GM12878 (cell line): ENCODE measurements at regions not wholly inside any gene's neighbourhood (a gene's known extent, or its start where the extent isn't known, plus 50 kb on each side); places are given as distances from the start of the nearest gene placed in this dataset.

ENCODE experiments used
- ATAC-seq: fragments of 200-7000 bp; cut with Tn5 transposase; 3 replicates; pipeline ENCODE4 v1.9.1; 2020; ENCODE audit warnings: mild to moderate bottlenecking, moderate library complexity
- BruUV-seq: library from RNA; stranded (reverse); fragments of 400-500 nt; replicated peaks from 2 replicates; lab custom pipeline; 2021; lab: Mats Ljungman, UMichigan
- CTCF ChIA-PET: fragments of 300-600 bp; sonication (Branson Sonifier 250); formaldehyde crosslinking; extraction: SDS; loops from one replicate; lab custom pipeline; 2021; ENCODE audit warnings: inconsistent platforms; lab: Yijun Ruan, JAX
- POLR2A ChIA-PET: fragments of 350-600 bp; formaldehyde crosslinking; extraction: SDS; loops from one replicate; lab custom pipeline; 2021; ENCODE audit warnings: inconsistent platforms; lab: Charles Lee
- RAD21 ChIA-PET: fragments of 300-600 bp; sonication (Branson Sonifier 250); formaldehyde crosslinking; loops from one replicate; lab custom pipeline; 2023; ENCODE audit warnings: antibody characterized with exemption; ENCODE audit not compliant: unreplicated experiment; lab: Charles Lee
- SMC1A ChIA-PET: fragments of 300-600 bp; sonication (Branson Sonifier 250); formaldehyde crosslinking; loops from one replicate; lab custom pipeline; 2023; ENCODE audit not compliant: unreplicated experiment, uncharacterized antibody; lab: Charles Lee
- DNase-seq: peaks from one replicate; pipeline ENCODE4 v3.0.0-alpha.2; 2011; ENCODE audit warnings: low read depth, low spot score
- FAIRE-seq: peaks from 3 replicates; lab custom pipeline; 2011; peaks lifted over from hg19 to GRCh38; lab: Jason Lieb, UNC
- H2AFZ ChIP-seq: 2 replicates; pipeline ENCODE4 v1.6.0; 2011; ENCODE audit warnings: low read depth, low read length, control low read depth; ENCODE audit not compliant: control insufficient read depth
- H3K27ac ChIP-seq: 2 replicates; pipeline ENCODE4 v1.5.1; 2011; ENCODE audit warnings: control low read depth; ENCODE audit not compliant: control insufficient read depth, insufficient read depth
- H3K27me3 ChIP-seq, 2 experiments: replicated peaks in 1 of 2; 2 replicates each; pipeline versions ENCODE4 v1.6.0 to v1.6.1; 2011; ENCODE audit warnings: low read length in 1 of 2; ENCODE audit not compliant: control insufficient read depth in 2 of 2, insufficient read depth in 2 of 2
- H3K36me3 ChIP-seq, 2 experiments: 2 replicates each; pipeline ENCODE4 v1.5.1; 2011; ENCODE audit warnings: low read length in 1 of 2; ENCODE audit not compliant: control insufficient read depth in 2 of 2, insufficient read depth in 2 of 2
- H3K4me1 ChIP-seq: 2 replicates; pipeline ENCODE4 v1.6.1; 2011; ENCODE audit warnings: mild to moderate bottlenecking, low read length, moderate library complexity, mixed read lengths; ENCODE audit not compliant: control insufficient read depth, insufficient read depth
- H3K4me2 ChIP-seq: 2 replicates; pipeline ENCODE4 v1.6.0; 2011; ENCODE audit warnings: control low read depth; ENCODE audit not compliant: control insufficient read depth, insufficient read depth
- H3K4me3 ChIP-seq: fragments of 200-600 bp; sonication (generic); 2 replicates; pipeline ENCODE4 v1.5.1; 2016
- H3K79me2 ChIP-seq: 2 replicates; pipeline ENCODE4 v1.6.0; 2011; ENCODE audit warnings: low read length; ENCODE audit not compliant: control insufficient read depth, insufficient read depth
- H3K9ac ChIP-seq: 2 replicates; pipeline ENCODE4 v1.8.0; 2011; ENCODE audit warnings: low read length, control low read depth, mixed read lengths; ENCODE audit not compliant: control insufficient read depth, insufficient read depth
- H3K9me3 ChIP-seq: replicated peaks from 3 replicates; pipeline ENCODE4 v1.5.1; 2011; ENCODE audit warnings: mild to moderate bottlenecking, low read length; ENCODE audit not compliant: control insufficient read depth, insufficient read depth
- H4K20me1 ChIP-seq: 2 replicates; pipeline ENCODE4 v1.6.0; 2011; ENCODE audit not compliant: control insufficient read depth, insufficient read depth
- CHD1 ChIP-seq: IDR thresholded peaks from 2 replicates; pipeline ENCODE4 v1.6.1; 2012; ENCODE audit warnings: low read depth, low read length, improper control_type of control experiment
- FOS ChIP-seq: IDR thresholded peaks from 3 replicates; pipeline ENCODE4 v1.6.1; 2011; ENCODE audit warnings: borderline replicate concordance; ENCODE audit not compliant: insufficient read length; ENCODE audit errors: extremely low read depth
- GABPA ChIP-seq: IDR thresholded peaks from 2 replicates; pipeline ENCODE4 v1.6.1; 2014; ENCODE audit warnings: antibody characterized with exemption, low read depth, mild to moderate bottlenecking, inconsistent platforms
- HDAC6 ChIP-seq: fragments of 200-600 bp; sonication (generic); IDR thresholded peaks from one replicate; pipeline ENCODE4 v1.8.0; 2017; ENCODE audit warnings: antibody characterized with exemption; ENCODE audit not compliant: unreplicated experiment
- HSF1 ChIP-seq: fragments of 150-350 bp; IDR thresholded peaks from 2 replicates; pipeline ENCODE4 v1.6.1; 2014; ENCODE audit warnings: mild to moderate bottlenecking, low read depth, low read length
- IKZF2 ChIP-seq, 2 experiments: fragments of 450-650 bp; IDR thresholded peaks; 2 replicates each; pipeline ENCODE4 v1.6.1; 2017; ENCODE audit warnings: mild to moderate bottlenecking in 2 of 2, moderate library complexity in 2 of 2
- KDM1A ChIP-seq: fragments of 200-600 bp; sonication (generic); IDR thresholded peaks from 2 replicates; pipeline ENCODE4 v1.6.1; 2016; ENCODE audit warnings: borderline replicate concordance
- MYC ChIP-seq: IDR thresholded peaks from 2 replicates; pipeline ENCODE4 v1.6.1; 2011; ENCODE audit warnings: mild to moderate bottlenecking, low read length, moderate library complexity, inconsistent platforms; ENCODE audit not compliant: insufficient read depth, insufficient replicate concordance, insufficient read length, severe bottlenecking
- NFIC ChIP-seq: IDR thresholded peaks from 2 replicates; pipeline ENCODE4 v1.6.1; 2012; ENCODE audit warnings: low read depth, mild to moderate bottlenecking, inconsistent platforms, low read length, moderate library complexity
- NR2C2 ChIP-seq: IDR thresholded peaks from 2 replicates; pipeline ENCODE4 v1.6.1; 2011; ENCODE audit warnings: borderline replicate concordance, low read depth; ENCODE audit not compliant: control insufficient read depth, insufficient read length
- SIX5 ChIP-seq: IDR thresholded peaks from 2 replicates; pipeline ENCODE4 v1.6.1; 2011; ENCODE audit warnings: mild to moderate bottlenecking, low read depth, low read length, moderate library complexity; ENCODE audit not compliant: severe bottlenecking
- SMAD5 ChIP-seq: IDR thresholded peaks from 2 replicates; pipeline ENCODE4 v1.6.1; 2016; ENCODE audit warnings: antibody characterized with exemption, low read depth
- SP1 ChIP-seq: IDR thresholded peaks from one replicate; pipeline ENCODE4 v1.6.1; 2011; ENCODE audit warnings: low read depth, low read length
- STAT3 ChIP-seq: IDR thresholded peaks from 2 replicates; pipeline ENCODE4 v1.6.1; 2011; ENCODE audit warnings: low read depth, low read length, improper control_type of control experiment
- SUPT20H ChIP-seq: IDR thresholded peaks from 2 replicates; pipeline ENCODE4 v1.6.1; 2011; ENCODE audit warnings: low read depth, mild to moderate bottlenecking, low read length, moderate library complexity, borderline replicate concordance; ENCODE audit not compliant: control insufficient read depth
- SUZ12 ChIP-seq: fragments of 200-600 bp; sonication (generic); IDR thresholded peaks from one replicate; pipeline ENCODE4 v1.6.1; 2018; ENCODE audit warnings: antibody characterized with exemption, mild to moderate bottlenecking; ENCODE audit not compliant: unreplicated experiment
- ZBTB11 ChIP-seq: fragments of 450-650 bp; formaldehyde crosslinking; IDR thresholded peaks from 2 replicates; pipeline ENCODE4 v1.5.0; 2022; ENCODE audit warnings: mild to moderate bottlenecking, missing genetic modification characterization
- WGBS: methylation state at CpG from one replicate; pipeline ENCODE4 v1.1.6; 2016; ENCODE audit warnings: low lambda C conversion rate; ENCODE audit not compliant: insufficient replicate concordance, insufficient coverage; ENCODE audit errors: missing lambda C conversion rate; 5-methylcytosine and 5-hydroxymethylcytosine counted together
- in situ Hi-C: fragments of 300-500 bp; cut with MboI; formaldehyde crosslinking; loops from 9 replicates; pipeline ENCODE4 v1.14.3; 2018; ENCODE audit warnings: mixed read lengths
- intact Hi-C: fragments of 100-400 bp; cut with micrococcal nuclease; formaldehyde crosslinking; loops from one replicate; pipeline ENCODE4 v1.14.2; 2022; ENCODE audit not compliant: unreplicated experiment

GRCh38 chr1:37315371-37315846 is 159.0 kb upstream of the ZC3H12A start (continued):
- no peak for TF ChIP-seq SMAD5
- no peak for TF ChIP-seq ZBTB11 (CRISPR knock-in tag)
- no peak for TF ChIP-seq HSF1
- no peak for TF ChIP-seq FOS
- TF ChIP-seq CHD1 = no peak
- TF ChIP-seq, all 136 proteins: peak for 0

- H3K4me3 ChIP-seq = no peak overlapping the region
- WGBS = 19% methylated on average over 35 of the region's 35 CpGs
- H3K4me2 ChIP-seq = no peak overlapping the region
- no peaks in the 10 kb centered on the region for H3K9me3 ChIP-seq
- H3K4me1 ChIP-seq = no peaks in the 10 kb centered on the region
- DNase-seq = no peak
- no peak overlapping the region for H3K27ac ChIP-seq
- FAIRE-seq = no peak
- intact Hi-C loops = no loop called here
- no peak overlapping the region for H3K9ac ChIP-seq
- TF ChIP-seq NR2C2 (no peak), MYC (no peak), SUPT20H (no peak), SP1 (no peak), IKZF2 (IDR thresholded peaks at IDR 0.05) (no peak), GABPA (no peak), HDAC6 (no peak), NFIC (no peak), SIX5 (no peak), KDM1A (no peak), SUZ12 (no peak), STAT3 (no peak)
- no TSS peak for BruUV-seq
- ChIA-PET CTCF (no interaction called here), RAD21 (interaction anchor here (1.4 kb wide), 1 partner anchor 24 kb away, joined by 3 read pairs; no protein-coding TSS in a partner anchor), POLR2A (no interaction called here), SMC1A (interaction anchor here (0.9 kb wide), 1 partner anchor 70 kb away, joined by 3 read pairs; no protein-coding TSS in a partner anchor)
- no peaks in the 10 kb centered on the region for H4K20me1 ChIP-seq
- no peaks in the 10 kb centered on the region for H3K36me3 ChIP-seq
- no peak for ATAC-seq
- no peak overlapping the region for H2AFZ ChIP-seq
- peaks cover 4 to 14% of the 10 kb centered on the region in 2 experiments for H3K27me3 ChIP-seq
- in situ Hi-C loops = no loop called here
- H3K79me2 ChIP-seq = no peaks in the 10 kb centered on the region
Measured at GRCh38 chr1:37317870-37318467, 156.4 kb upstream of the ZC3H12A start.
